Testis (tissue), 2 donors: ENCODE measurements at regions not wholly inside any gene's neighbourhood (a gene's known extent, or its start where the extent isn't known, plus 50 kb on each side); places are given as distances from the start of the nearest gene placed in this dataset.

ENCODE experiments used
- DNase-seq: peaks from one replicate; pipeline ENCODE4 v3.0.0-alpha.2; 2019
- H3K27ac ChIP-seq, 2 donors: fragments of 200-600 bp; sonication (generic); one replicate each; pipeline ENCODE4 v1.5.1; 2019
- H3K27me3 ChIP-seq: fragments of 200-600 bp; sonication (generic); one replicate; pipeline ENCODE4 v1.5.1; 2019
- H3K36me3 ChIP-seq: fragments of 200-600 bp; sonication (generic); one replicate; pipeline ENCODE4 v1.5.1; 2017; ENCODE audit warnings: low read depth; ENCODE audit errors: missing control alignments
- H3K4me1 ChIP-seq: fragments of 200-600 bp; sonication (generic); one replicate; pipeline ENCODE4 v1.5.1; 2019
- H3K4me3 ChIP-seq, 2 donors: fragments of 200-600 bp; sonication (generic); one replicate each; pipeline ENCODE4 v1.5.1; 2017 to 2019
- H3K9me3 ChIP-seq: fragments of 200-600 bp; sonication (generic); one replicate; pipeline ENCODE4 v1.5.1; 2017
- POLR2A ChIP-seq: fragments of 450-650 bp; IDR thresholded peaks from one replicate; pipeline ENCODE4 v1.6.1; 2017; ENCODE audit warnings: antibody characterized with exemption, mild to moderate bottlenecking, moderate library complexity
- WGBS, 2 donors: methylation state at CpG; one replicate each; pipeline ENCODE4 v1.1.5; 2018; 5-methylcytosine and 5-hydroxymethylcytosine counted together
- intact Hi-C: fragments of 100-400 bp; cut with DNase I; formaldehyde crosslinking; loops from one replicate; pipeline ENCODE4 v1.15.1; 2023; ENCODE audit warnings: low total_unique reads
- TF ChIP-seq, protein P1 (sequence below), 3 experiments: fragments of 450-650 bp in 2 of 3; fragments of 200-600 bp in 1 of 3; sonication (generic) in 1 of 3; IDR thresholded peaks; one replicate each; pipeline ENCODE4 v1.5.1; 2016 to 2019; ENCODE audit warnings: antibody characterized with exemption in 3 of 3, mild to moderate bottlenecking in 2 of 3, moderate library complexity in 1 of 3

DNA sequence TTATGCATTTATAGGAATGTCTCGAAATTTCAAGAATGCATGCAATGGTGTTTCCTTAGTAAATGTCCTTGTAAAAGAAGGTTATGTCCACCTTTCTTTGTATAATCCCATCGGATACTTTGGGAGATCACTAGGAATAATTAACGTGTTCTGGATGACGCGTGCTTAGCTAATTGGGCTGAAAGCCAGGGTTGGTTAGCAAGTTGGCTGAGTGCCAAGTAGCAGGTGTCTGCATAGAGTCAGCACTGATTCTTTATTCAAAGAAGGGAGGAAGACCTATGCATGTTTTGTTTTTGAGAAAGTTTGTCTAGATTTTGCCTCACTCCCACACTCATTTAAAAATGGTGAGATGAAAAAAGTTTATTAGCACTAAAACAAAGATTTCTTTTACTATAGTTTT lies 144.6 kb downstream of the SOX3 start:
- no peak for DNase-seq
- Histone ChIP-seq H3K36me3 (no peaks in the 10 kb centered on the region), H3K27ac (no peak overlapping the region), H3K4me1 (no peaks in the 10 kb centered on the region), H3K4me3 (no peak overlapping the region), H3K9me3 (no peaks in the 10 kb centered on the region), H3K27me3 (no peaks in the 10 kb centered on the region)
- intact Hi-C loops, result no loop called here
- TF ChIP-seq POLR2A, result no peak
- TF ChIP-seq, protein P1, sequence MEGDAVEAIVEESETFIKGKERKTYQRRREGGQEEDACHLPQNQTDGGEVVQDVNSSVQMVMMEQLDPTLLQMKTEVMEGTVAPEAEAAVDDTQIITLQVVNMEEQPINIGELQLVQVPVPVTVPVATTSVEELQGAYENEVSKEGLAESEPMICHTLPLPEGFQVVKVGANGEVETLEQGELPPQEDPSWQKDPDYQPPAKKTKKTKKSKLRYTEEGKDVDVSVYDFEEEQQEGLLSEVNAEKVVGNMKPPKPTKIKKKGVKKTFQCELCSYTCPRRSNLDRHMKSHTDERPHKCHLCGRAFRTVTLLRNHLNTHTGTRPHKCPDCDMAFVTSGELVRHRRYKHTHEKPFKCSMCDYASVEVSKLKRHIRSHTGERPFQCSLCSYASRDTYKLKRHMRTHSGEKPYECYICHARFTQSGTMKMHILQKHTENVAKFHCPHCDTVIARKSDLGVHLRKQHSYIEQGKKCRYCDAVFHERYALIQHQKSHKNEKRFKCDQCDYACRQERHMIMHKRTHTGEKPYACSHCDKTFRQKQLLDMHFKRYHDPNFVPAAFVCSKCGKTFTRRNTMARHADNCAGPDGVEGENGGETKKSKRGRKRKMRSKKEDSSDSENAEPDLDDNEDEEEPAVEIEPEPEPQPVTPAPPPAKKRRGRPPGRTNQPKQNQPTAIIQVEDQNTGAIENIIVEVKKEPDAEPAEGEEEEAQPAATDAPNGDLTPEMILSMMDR (IDR thresholded peaks at IDR 0.05), result no peak
- 27 to 35% methylated on average over 5 of the region's 5 CpGs for WGBS, 2 donors

DNA sequence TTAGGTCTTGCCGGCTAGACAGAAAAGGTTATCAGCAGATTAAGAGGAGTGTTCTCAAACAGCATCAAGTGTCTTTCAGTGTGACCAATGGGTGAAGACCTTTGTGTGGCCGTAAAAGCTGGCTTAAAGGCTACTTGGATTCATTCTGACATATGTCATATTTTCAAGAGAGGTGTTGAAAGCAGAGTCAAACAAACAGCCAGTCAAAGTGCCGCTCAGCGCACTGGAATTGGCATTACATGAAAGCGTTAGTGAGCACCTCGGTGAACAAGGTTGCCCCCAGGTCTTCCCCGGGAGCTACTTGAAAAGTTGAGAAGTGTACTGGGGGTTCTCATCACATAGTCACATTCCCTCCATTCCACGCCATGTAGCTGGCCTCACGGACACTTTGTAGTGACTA lies 148.9 kb downstream of the SOX3 start:
- Histone ChIP-seq H3K27me3 (no peaks in the 10 kb centered on the region), H3K9me3 (no peaks in the 10 kb centered on the region), H3K27ac (no peak overlapping the region), H3K4me3 (no peak overlapping the region), H3K4me1 (no peaks in the 10 kb centered on the region), H3K36me3 (no peaks in the 10 kb centered on the region)
- TF ChIP-seq POLR2A, result no peak
- TF ChIP-seq, protein P1 (IDR thresholded peaks at IDR 0.05), result no peak
- no peak for DNase-seq
- intact Hi-C loops, result no loop called here
- WGBS, 2 donors, result 41 to 48% methylated on average over 6 to 9 of the region's 9 CpGs

DNA sequence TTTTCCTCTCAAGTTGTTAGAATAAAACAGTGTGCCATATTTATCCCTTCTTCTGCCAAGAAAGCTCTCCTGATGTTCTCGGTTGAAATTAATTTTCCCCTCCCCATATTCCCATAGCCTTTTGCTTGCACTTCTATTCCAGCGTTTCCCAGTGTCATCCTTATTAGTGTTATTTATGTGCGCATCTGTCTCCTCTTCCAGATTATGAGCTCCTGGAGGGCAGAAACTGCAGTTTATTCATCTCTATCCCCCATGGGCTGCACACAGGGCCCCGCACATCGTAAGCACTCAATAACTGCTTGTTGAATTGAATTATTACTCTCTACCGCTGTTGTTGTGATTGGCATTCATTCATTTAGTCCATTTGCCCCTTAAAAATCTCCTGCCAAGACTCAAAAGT lies 149.4 kb downstream of the SOX3 start:
- Histone ChIP-seq H3K9me3 (no peaks in the 10 kb centered on the region), H3K4me3 (no peak overlapping the region), H3K4me1 (no peaks in the 10 kb centered on the region), H3K27ac (no peak overlapping the region), H3K36me3 (no peaks in the 10 kb centered on the region), H3K27me3 (no peaks in the 10 kb centered on the region)
- 46 to 48% methylated on average over 5 to 6 of the region's 6 CpGs for WGBS, 2 donors
- DNase-seq, result no peak
- intact Hi-C loops, result no loop called here
- TF ChIP-seq POLR2A, result no peak
- TF ChIP-seq, protein P1 (IDR thresholded peaks at IDR 0.05), result no peak

DNA sequence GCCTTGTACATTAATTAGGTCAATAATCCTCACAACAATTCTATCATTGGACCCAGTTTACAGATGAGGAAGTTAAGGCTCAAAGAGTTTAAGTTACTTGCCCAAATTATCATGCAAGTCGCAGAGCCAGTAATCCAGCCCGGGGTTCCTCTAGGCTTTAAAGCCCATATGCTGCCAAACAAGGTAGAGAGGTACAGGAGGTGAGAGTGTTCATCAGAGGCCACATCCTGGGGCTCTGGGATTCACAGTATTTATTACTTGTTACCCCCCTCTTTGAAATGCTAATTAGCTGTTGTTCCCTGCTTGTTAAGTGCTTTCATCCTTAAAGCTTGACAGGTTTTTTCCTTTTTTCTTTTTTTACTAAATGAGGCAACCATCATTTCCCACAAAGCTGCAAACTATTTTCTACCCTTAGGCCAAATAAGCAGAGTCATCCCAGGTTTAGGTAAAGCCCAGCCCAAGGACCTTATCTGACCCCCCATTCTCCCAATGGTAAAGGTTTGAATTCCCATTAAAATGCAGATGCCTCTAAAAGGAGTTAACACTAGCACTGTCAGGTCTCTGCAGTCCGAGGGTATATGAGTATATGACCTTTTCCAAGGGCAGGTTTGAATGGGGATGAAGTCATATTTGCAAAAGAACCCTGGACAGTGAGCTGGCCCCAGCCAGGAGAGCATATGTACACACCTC lies 150.3 kb downstream of the SOX3 start:
- no peaks in the 10 kb centered on the region for H3K4me1 ChIP-seq
- H3K4me3 ChIP-seq, result no peak overlapping the region
- no peaks in the 10 kb centered on the region for H3K27me3 ChIP-seq
- TF ChIP-seq POLR2A, result no peak
- TF ChIP-seq, protein P1 (IDR thresholded peaks at IDR 0.05), result no peak
- no peak overlapping the region for H3K27ac ChIP-seq
- no peaks in the 10 kb centered on the region for H3K9me3 ChIP-seq
- DNase-seq, result no peak
- WGBS, 2 donors, result 47 to 50% methylated on average over 3 of the region's 3 CpGs
- intact Hi-C loops, result no loop called here
- H3K36me3 ChIP-seq, result no peaks in the 10 kb centered on the region

DNA sequence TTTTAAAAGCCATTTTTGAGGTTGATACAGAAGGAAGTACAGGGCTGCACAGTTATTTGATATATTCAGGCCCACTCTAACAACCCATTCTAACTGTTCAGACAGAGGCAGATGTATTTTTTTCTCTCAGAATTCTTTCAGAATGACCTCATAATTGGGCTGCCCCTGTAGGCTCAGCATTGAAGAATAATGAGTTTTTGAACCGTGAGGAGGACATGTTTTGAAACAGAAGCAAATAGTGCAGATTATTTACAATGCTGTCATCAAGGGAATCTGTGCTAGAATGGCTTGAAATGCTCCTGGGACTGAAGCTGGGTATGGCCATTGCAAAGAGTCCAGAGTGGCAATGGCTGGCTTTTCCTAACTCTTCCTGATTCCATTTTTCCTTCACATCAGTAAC lies 158.1 kb downstream of the SOX3 start:
- no peak overlapping the region for H3K27ac ChIP-seq
- H3K4me1 ChIP-seq, result no peaks in the 10 kb centered on the region

More for the DNA sequence above, 158.1 kb downstream of the SOX3 start:
- Histone ChIP-seq H3K36me3 (no peaks in the 10 kb centered on the region), H3K4me3 (no peak overlapping the region), H3K27me3 (no peaks in the 10 kb centered on the region), H3K9me3 (no peaks in the 10 kb centered on the region)
- intact Hi-C loops, result no loop called here
- no peak for TF ChIP-seq POLR2A
- TF ChIP-seq, protein P1 (IDR thresholded peaks at IDR 0.05), result no peak
- WGBS, 2 donors, result 36 to 46% methylated on average over 1 of the region's 1 CpG
- DNase-seq, result no peak
